HG03280 (cell line): ENCODE measurements at regions not wholly inside any gene's neighbourhood (a gene's known extent, or its start where the extent isn't known, plus 50 kb on each side); places are given as distances from the start of the nearest gene placed in this dataset.

Experiments used
- ATAC-seq: cut with Tn5 transposase; IDR thresholded peaks from one replicate; pipeline ENCODE4 v1.9.1; 2021; ENCODE audit warnings: mild to moderate bottlenecking, moderate library complexity; ENCODE audit not compliant: unreplicated experiment

GRCh38 chr6:1482381-1483166 lies 93.2 kb downstream of the FOXF2 start:
- peak; percentile 67 for ATAC-seq

DNA sequence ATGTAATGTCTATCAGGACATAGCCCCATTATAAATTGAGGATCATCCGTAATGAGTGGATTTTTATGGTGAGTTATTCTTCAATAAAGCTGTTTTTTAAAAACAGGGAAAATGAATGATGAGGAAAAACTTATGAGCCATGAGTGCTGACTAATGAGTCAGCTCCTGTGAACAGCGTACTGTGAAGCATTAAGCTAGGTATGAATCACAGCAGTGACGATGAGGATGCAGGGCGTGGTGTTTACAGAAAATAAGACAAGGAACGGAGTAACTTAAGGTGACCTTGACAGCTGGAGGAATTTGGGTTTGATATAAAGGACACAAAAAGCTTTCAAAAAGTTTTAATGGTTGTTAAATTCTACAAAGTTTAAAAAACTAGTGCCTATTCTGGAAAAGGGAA lies 96.3 kb downstream of the FOXF2 start:
- ATAC-seq, result no peak

DNA sequence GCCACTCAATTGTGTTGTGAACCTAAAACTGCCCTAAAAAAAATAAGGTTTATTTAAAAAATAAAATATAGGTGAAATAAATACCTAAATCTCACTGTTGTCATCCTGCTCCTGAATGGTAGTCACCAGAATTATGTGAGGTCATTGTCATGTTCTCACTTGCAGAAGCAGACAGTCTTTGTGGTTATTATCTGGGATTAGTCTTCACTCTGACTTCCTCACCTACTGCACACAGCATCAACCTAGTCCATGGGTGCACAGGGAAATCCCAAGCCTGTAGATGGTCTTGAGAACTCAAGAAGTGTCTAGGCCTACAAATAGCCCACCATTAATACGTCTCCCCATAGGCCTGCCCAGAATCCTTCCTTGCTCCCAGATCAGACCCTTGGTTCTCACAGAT lies 97.0 kb downstream of the FOXF2 start:
- ATAC-seq, result no peak

DNA sequence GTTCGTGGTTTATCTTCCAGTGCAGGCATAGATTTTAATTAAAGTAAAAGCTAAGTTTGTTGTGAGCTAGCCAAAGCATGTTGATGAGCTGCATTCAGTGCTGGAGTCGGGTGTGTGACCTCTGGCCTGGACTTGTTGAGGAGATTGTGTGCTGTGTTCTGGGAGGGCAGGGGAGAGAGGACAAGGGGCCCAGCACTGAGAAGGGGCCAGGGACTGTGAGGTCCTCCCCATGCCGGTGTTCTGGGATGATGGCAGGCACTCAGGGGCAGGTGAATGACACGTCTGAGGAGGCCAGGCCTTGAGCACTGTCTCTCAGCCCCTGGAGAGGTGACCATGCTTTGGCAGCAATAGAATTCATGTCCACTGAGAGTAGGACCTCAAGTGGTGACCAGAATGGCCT lies 97.9 kb downstream of the FOXF2 start:
- ATAC-seq, result no peak

DNA sequence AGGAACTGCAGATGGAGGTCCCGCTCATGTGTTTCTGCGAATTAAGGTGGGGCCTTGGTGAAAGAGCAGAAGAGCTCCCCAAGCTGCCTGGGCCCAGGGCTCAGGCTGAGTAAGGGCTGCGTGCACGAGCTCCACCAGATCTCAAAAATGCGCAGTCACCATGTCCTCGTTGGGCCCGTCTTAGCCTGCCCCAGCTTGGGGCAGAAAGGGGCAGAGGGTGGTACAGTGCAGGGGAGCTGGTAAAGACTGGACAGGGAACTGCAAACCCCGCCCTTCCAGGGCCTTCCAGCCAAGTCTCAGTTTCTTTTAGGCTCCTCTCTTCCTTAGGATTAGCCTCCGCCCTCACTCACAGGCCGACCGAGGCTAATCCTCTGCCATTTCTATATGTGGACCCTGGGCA lies 101.6 kb downstream of the FOXF2 start:
- no peak for ATAC-seq

DNA sequence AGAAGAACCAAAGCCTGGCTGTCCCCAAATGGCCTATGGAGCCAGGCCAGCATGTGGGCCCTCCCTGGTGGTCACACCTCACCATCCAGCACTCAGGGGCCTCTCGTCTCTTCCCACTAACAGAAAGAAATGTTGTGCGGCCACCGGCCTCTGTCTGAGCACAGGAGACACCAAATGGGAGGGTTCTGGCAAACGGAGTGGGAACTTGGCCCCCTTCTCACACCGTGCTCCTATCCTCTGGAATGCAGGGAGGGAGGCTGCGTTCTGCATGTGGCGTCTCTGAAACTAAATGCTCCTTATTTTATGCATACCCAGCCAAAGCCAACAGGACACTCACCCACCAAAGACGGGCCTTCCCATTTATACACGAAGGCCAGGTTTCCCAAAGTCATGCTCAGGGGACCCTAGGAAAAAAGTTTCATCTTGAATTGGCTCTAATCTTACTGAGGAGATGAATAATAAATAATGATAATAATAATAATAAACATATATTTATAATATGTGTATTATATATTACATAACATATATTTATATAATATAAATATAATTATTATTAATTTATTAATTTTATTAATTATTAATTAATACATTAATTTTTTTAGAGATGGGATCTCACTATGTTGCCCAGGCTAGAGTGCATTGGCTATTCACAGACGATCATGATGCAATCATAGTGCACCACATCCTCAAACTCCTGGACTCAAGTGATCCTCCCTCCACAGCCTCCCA lies 102.4 kb downstream of the FOXF2 start:
- no peak for ATAC-seq

DNA sequence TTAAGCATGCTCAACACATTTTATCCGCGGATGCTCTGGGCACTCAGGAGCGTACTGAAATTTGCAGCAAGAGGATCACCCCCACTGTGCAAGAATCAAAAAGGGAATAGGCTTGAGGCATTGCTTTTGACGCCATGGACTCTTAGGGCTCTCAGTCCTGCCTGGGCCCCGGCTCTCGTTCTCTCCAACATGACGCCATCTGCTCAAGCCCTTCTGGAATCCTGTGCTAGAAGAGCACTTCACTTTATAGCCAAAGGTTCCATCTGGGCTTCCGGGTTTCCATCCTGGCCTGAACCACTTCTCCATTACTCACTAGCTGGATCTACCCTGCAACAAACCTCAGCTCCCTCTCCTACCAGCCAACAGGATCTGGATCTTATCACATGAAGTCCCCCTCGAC lies 105.3 kb downstream of the FOXF2 start:
- no peak for ATAC-seq

DNA sequence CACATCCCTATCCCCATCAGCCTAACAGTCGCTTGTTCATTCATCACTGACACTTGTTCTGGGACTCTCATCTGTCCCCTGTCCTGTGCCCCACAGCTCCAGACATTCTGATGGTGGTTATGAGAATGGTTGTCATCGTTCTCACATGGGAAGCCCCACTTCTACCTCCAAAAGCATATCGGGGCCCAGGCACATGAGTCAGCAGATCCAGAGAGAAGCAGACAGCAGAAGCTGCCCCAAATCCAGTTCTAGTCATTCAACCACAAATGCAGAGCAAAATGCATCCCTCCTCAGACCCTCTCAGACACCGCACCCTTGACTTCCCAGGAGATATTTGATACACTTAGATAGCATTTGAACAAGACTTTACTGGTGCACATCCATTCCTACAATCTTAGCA lies 106.0 kb downstream of the FOXF2 start:
- ATAC-seq, result no peak

- no peak for ATAC-seq
Observed at GRCh38 chr6:1496092-1496491, 106.7 kb downstream of the FOXF2 start.

- ATAC-seq, result no peak
Observed at GRCh38 chr6:1496836-1497760, 107.7 kb downstream of the FOXF2 start.

DNA sequence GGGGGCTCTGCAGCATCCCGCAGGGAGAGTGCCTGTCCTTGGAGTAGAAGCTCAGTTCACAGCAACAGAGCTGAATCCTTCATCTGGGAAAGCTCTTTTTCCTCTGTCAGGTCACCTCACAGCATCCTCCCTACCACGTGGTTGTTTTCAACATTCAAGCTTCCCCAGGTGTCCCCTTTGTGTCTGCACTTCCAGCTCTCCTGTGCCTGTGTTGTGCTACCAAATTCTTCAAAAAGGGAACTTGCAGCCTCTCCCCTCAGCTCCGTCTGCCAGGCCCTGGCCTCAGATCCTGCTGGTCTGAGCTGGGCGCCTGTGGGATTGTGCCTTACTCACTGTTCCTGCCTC lies 108.4 kb downstream of the FOXF2 start:
- ATAC-seq, result no peak

DNA sequence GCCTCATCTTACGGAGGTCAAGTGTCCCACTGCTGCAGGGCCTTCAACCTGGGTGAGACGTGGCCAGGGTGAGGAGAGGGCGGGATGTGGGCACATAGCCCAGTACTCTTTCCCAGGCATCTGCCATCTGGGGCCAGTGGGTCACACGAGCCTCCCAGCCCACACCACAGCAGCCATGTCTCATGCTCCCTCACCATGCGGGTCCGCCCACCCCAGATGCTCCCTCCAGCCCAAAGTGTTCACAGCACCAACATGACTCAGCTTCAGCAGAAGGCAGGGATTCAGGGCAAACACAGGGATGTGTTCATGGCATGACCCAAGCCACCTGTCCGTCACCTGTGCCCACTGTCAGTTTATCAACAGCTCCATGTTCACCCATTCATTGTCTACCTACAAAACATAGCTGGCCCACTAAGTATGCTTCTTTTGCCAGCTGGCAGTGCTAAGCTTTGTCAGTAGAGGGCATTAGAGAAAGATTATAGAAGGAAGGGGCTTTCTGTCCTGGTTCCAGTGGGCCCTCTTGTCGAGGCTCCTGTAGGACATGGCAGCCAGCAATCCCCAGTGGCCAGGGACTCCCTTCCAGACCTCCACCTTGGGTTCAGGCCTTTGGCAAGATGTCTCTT lies 109.2 kb downstream of the FOXF2 start:
- ATAC-seq, result no peak

DNA sequence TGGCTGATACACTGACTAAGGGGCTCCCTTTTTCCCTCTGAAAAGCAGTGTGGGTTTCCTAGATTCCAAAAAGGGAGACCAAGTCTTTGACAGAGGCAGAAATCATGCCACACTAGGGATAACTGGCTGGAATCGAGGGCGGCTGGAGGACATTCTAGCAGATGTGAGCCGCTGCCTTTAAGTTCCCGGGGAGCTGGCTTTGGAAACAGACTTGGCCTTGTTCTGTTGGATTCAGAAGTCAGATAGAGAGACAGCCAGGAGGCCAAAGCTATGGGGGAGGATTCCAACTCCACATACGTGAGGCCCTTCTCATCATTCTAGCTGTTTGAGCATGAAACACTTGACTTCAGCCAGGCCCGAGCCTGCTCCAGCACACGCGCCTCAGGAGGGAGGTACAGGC lies 109.9 kb upstream of the FOXC1 start:
- no peak for ATAC-seq

- ATAC-seq, result no peak
Observed at GRCh38 chr6:1500913-1501312, 108.8 kb upstream of the FOXC1 start.

GRCh38 chr6:1502041-1502440 lies 107.7 kb upstream of the FOXC1 start:
- ATAC-seq, result no peak

DNA sequence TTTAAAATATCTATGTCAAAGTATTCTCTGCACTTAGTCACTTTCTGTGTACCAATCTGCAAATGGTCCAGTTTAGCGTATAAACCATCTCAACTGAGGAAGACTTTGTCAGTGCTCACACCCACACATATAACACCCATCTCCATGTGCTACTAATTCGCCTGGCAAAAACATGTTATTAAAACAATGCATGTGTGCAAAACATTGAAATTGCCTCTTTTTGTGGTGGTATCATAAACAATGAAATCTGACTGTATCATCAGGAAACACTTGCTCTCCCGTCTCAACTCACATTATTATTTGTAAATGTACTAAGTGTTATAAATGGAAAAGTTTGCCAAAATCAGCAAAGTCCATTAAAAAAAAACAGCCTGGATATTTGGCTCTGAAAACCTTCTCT lies 105.9 kb upstream of the FOXC1 start:
- ATAC-seq, result no peak

- ATAC-seq, result no peak
Observed at GRCh38 chr6:1504465-1504864, 105.2 kb upstream of the FOXC1 start.

DNA sequence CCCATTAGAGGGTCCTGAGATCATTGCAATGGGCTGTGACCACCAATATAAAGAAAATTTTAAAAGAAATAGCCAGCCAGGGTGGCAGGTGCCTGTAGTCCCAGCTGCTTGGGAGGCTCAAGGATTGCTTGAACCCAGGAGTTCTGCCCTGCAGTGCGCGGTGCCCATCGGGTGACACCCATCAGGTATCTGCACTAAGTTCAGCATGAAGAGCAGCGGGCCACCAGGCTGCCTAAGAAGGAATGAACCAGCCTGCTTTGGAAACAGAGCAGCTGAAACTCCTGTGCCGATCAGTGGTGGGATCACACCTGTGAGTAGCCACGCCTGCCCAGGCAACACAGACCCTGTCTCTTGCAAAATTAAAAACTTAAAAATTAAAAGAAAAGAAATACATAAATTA lies 102.5 kb upstream of the FOXC1 start:
- no peak for ATAC-seq

GRCh38 chr6:1509241-1509640 lies 100.5 kb upstream of the FOXC1 start:
- ATAC-seq, result no peak

DNA sequence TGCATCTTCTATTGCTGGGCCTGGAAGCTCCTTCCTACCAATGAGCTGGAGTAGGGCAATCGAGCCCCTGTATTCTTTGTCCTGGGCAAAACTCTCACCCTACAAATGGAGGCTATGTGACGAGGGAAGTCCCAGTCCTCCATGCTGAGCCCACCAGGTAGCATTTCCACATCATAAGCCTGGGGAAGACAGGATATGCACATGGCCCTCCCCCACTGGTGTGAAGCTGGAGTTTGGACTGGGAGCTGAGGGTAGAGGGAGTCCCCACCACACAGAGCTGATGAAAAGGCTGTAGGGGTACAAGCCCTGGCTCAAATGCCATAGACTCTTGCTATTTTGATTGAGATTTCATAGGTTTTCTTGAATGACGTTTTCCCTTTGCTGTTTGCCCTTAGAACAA lies 99.5 kb upstream of the FOXC1 start:
- no peak for ATAC-seq

DNA sequence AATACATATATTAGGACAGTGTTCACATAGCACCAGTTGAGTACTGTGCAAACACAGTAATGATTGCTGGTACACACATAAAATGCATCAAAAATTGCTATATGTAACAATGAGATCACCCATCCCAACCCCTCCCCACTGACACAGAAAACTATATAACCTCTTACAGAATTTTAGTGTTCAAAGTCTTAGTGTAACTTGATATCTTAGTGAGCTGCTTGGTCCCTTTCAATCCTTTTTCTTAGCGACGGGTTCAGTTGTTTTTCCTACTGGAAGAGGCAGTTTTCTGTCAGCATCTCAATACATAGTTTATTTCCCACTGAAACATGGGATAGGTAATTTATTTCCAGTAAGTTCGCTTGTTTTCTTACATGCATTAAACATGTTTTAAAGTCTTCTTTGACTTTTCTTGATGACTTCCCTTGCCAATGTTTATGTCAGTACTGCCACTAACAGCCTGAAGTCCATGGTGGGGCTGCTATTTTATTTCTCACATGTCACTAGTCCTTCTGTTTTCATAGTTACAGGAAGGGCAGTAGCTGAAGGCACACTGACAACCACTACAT lies 96.4 kb upstream of the FOXC1 start:
- ATAC-seq, result no peak
